ENCODE measurements at regions not wholly inside any gene's neighbourhood (a gene's known extent, or its start where the extent isn't known, plus 50 kb on each side); places are given as distances from the start of the nearest gene placed in this dataset.

DNA sequence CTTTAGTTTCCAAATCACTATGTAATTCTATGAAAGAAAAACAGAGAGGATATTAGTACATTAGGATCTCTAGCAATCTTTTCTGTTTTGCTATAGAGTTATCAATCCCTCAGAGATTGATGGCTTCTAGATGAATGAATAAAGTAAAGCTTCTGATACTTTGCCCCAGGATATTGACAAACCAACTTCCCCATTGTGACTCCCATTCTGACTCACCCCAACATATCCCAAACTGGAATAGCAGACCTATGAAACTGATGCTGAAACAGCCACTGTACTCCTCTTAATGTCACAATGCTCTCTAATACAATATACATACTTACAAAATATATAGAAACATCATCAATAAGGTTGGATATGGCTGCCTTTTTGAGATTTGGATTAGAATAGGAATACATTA is 442.1 kb upstream of the NR5A2 start (continued):
- TF ChIP-seq, protein P1, sequence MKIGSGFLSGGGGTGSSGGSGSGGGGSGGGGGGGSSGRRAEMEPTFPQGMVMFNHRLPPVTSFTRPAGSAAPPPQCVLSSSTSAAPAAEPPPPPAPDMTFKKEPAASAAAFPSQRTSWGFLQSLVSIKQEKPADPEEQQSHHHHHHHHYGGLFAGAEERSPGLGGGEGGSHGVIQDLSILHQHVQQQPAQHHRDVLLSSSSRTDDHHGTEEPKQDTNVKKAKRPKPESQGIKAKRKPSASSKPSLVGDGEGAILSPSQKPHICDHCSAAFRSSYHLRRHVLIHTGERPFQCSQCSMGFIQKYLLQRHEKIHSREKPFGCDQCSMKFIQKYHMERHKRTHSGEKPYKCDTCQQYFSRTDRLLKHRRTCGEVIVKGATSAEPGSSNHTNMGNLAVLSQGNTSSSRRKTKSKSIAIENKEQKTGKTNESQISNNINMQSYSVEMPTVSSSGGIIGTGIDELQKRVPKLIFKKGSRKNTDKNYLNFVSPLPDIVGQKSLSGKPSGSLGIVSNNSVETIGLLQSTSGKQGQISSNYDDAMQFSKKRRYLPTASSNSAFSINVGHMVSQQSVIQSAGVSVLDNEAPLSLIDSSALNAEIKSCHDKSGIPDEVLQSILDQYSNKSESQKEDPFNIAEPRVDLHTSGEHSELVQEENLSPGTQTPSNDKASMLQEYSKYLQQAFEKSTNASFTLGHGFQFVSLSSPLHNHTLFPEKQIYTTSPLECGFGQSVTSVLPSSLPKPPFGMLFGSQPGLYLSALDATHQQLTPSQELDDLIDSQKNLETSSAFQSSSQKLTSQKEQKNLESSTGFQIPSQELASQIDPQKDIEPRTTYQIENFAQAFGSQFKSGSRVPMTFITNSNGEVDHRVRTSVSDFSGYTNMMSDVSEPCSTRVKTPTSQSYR (CRISPR knock-in tag; IDR thresholded peaks at IDR 0.05; ENCODE audit: borderline replicate concordance) = no peak
- TF ChIP-seq ZNF354B (CRISPR knock-in tag; IDR thresholded peaks at IDR 0.05) (no peak), CHD2 (IDR thresholded peaks at IDR 0.05; ENCODE audit: low read depth, low read length) (no peak)

DNA sequence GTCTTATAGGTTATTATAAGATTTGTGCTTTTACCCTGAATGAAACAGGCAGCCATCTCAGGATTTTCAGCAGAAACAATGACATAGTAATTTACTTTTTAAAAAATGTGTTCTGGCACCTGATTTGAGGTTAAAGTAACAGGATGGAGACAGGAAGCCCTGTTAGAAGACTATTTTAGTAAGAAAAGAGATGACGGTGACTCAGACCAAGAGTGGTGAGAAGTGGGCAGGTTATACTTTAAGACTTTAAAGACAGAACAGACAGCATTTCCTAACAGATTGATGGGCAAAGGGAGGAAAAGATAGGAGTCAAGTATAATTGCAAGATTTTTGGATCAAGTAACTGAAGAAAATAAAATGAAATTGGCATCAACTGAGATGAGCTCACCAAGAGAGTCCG is 436.8 kb upstream of the NR5A2 start:
- no TSS peak for BruUV-seq (replicated peaks)
- no peak for ATAC-seq
- no peak for DNase-seq (ENCODE audit: low spot score)
- in situ Hi-C loops (cut with HindIII; ENCODE audit: extremely low pct_ligation_motif_present, low pct_unique_long_range_greater_than_20kb) = no loop called here
- FAIRE-seq = no peak
- H3K27ac ChIP-seq (ENCODE audit: extremely low read length, insufficient read depth, low read length) = no peak overlapping the region
- no peak overlapping the region for H2AFZ ChIP-seq (ENCODE audit: low read length)
- WGBS (ENCODE audit: low lambda C conversion rate) = 41% methylated on average over 2 of the region's 2 CpGs
- ChIA-PET POLR2A (no interaction called here), CTCF (ENCODE audit: low intra/inter-chr PET ratio, low total read pairs) (no interaction called here)
- H3K9me3 ChIP-seq (ENCODE audit: low read length) = no peaks in the 10 kb centered on the region
- no peaks in the 10 kb centered on the region for H3K27me3 ChIP-seq (ENCODE audit: control insufficient read depth in 1 of 2, insufficient read depth in 2 of 2, low read length in 2 of 2)
- no peaks in the 10 kb centered on the region for H3K79me2 ChIP-seq (ENCODE audit: insufficient read depth, low read length)
- TF ChIP-seq PCBP2 (optimal IDR thresholded peaks at IDR 0.05; ENCODE audit: low read depth, low read length, poor library complexity, severe bottlenecking) (no peak), KMT2B (CRISPR knock-in tag; IDR thresholded peaks at IDR 0.05) (no peak), YEATS4 (CRISPR knock-in tag; IDR thresholded peaks at IDR 0.05; ENCODE audit: borderline replicate concordance) (no peak)
- no peak overlapping the region for H3K4me2 ChIP-seq (ENCODE audit: low read depth, low read length)
- H3K4me1 ChIP-seq (ENCODE audit: insufficient read depth, low read length) = no peaks in the 10 kb centered on the region
- intact Hi-C loops (cut with micrococcal nuclease; ENCODE audit: unreplicated experiment) = no loop called here
- H3K9ac ChIP-seq (ENCODE audit: insufficient read depth, low read depth, low read length) = no peak overlapping the region
- no peaks in the 10 kb centered on the region for H4K20me1 ChIP-seq (ENCODE audit: insufficient read depth, low read length)
- no peak overlapping the region for H3K4me3 ChIP-seq (replicated peaks in 1 of 3; ENCODE audit: insufficient read depth in 1 of 3, low read depth in 2 of 3, low read length in 3 of 3)
- no peaks in the 10 kb centered on the region for H3K36me3 ChIP-seq (replicated peaks in 1 of 2; ENCODE audit: control insufficient read depth in 1 of 2, insufficient read depth in 2 of 2, low read length in 2 of 2)
